GM10847 (cell line): ENCODE measurements at regions not wholly inside any gene's neighbourhood (a gene's known extent, or its start where the extent isn't known, plus 50 kb on each side); places are given as distances from the start of the nearest gene placed in this dataset.

Source experiments
- POLR2A ChIP-seq: IDR thresholded peaks from 2 replicates; pipeline ENCODE4 v1.6.1; 2011; ENCODE audit not compliant: insufficient read length; ENCODE audit errors: extremely low read depth

- no peak for TF ChIP-seq POLR2A
These were observed 158.5 kb upstream of the AFDN start for GRCh38 chr6:167668019-167668753.

GRCh38 chr6:167668754-167669552 lies 157.8 kb upstream of the AFDN start:
- TF ChIP-seq POLR2A, result no peak

- TF ChIP-seq POLR2A, result no peak
These were observed 157.2 kb upstream of the AFDN start for GRCh38 chr6:167669553-167669849.

- no peak for TF ChIP-seq POLR2A
These were observed 156.6 kb upstream of the AFDN start for GRCh38 chr6:167669870-167670802.

- no peak for TF ChIP-seq POLR2A
These were observed 155.8 kb upstream of the AFDN start for GRCh38 chr6:167670938-167671338.

GRCh38 chr6:167671977-167672687 lies 154.6 kb upstream of the AFDN start:
- no peak for TF ChIP-seq POLR2A

GRCh38 chr6:167672738-167673137 lies 154.0 kb upstream of the AFDN start:
- no peak for TF ChIP-seq POLR2A

- no peak for TF ChIP-seq POLR2A
These were observed 152.8 kb upstream of the AFDN start for GRCh38 chr6:167673946-167674345.

- TF ChIP-seq POLR2A, result no peak
These were observed 152.2 kb upstream of the AFDN start for GRCh38 chr6:167674486-167674885.

GRCh38 chr6:167676000-167676665 lies 150.6 kb upstream of the AFDN start:
- no peak for TF ChIP-seq POLR2A

- no peak for TF ChIP-seq POLR2A
These were observed 149.9 kb upstream of the AFDN start for GRCh38 chr6:167676666-167677421.

GRCh38 chr6:167677422-167677789 lies 149.3 kb upstream of the AFDN start:
- no peak for TF ChIP-seq POLR2A

- TF ChIP-seq POLR2A, result no peak
These were observed 148.3 kb upstream of the AFDN start for GRCh38 chr6:167678102-167679101.
